IMR-90 (cell line): ENCODE measurements at regions not wholly inside any gene's neighbourhood (a gene's known extent, or its start where the extent isn't known, plus 50 kb on each side); places are given as distances from the start of the nearest gene placed in this dataset.

Experiments
- BHLHE40 ChIP-seq: fragments of 150-350 bp; IDR thresholded peaks from 2 replicates; pipeline ENCODE4 v1.6.1; 2016; ENCODE audit warnings: mild to moderate bottlenecking, low read depth, low read length
- CEBPB ChIP-seq: IDR thresholded peaks from 2 replicates; pipeline ENCODE4 v1.6.1; 2012; ENCODE audit warnings: low read depth, low read length, improper control_type of control experiment
- CHD1 ChIP-seq: IDR thresholded peaks from 2 replicates; pipeline ENCODE4 v1.6.1; 2012; ENCODE audit warnings: low read depth, low read length, improper control_type of control experiment
- FOS ChIP-seq: fragments of 150-350 bp; IDR thresholded peaks from 2 replicates; pipeline ENCODE4 v1.6.1; 2016; ENCODE audit warnings: low read depth, low read length
- MAFK ChIP-seq: IDR thresholded peaks from 2 replicates; pipeline ENCODE4 v1.6.1; 2012; ENCODE audit warnings: low read depth, low read length, improper control_type of control experiment
- MXI1 ChIP-seq: IDR thresholded peaks from 2 replicates; pipeline ENCODE4 v1.6.1; 2012; ENCODE audit warnings: low read depth, mild to moderate bottlenecking, low read length, moderate library complexity, borderline replicate concordance
- NFE2L2 ChIP-seq: fragments of 150-350 bp; IDR thresholded peaks from 2 replicates; pipeline ENCODE4 v1.6.1; 2016; ENCODE audit warnings: low read depth, mild to moderate bottlenecking, low read length
- POLR2A ChIP-seq: IDR thresholded peaks from 2 replicates; pipeline ENCODE4 v1.6.1; 2012; ENCODE audit warnings: mild to moderate bottlenecking, low read depth, low read length
- RAD21 ChIP-seq: IDR thresholded peaks from 2 replicates; pipeline ENCODE4 v1.6.1; 2012; ENCODE audit warnings: low read length, improper control_type of control experiment
- RCOR1 ChIP-seq: IDR thresholded peaks from 2 replicates; pipeline ENCODE4 v1.6.1; 2012; ENCODE audit warnings: mild to moderate bottlenecking, low read length, improper control_type of control experiment; ENCODE audit not compliant: insufficient replicate concordance
- USF2 ChIP-seq: fragments of 150-350 bp; IDR thresholded peaks from 2 replicates; pipeline ENCODE4 v1.6.1; 2017; ENCODE audit warnings: mild to moderate bottlenecking, antibody characterized with exemption, low read length, low read depth
- TF ChIP-seq, protein P1 (sequence below): conservative IDR thresholded peaks from 2 replicates; pipeline ENCODE4 v1.5.1; 2012; ENCODE audit warnings: mild to moderate bottlenecking, low read depth, low read length, improper control_type of control experiment

- TF ChIP-seq, protein P1, sequence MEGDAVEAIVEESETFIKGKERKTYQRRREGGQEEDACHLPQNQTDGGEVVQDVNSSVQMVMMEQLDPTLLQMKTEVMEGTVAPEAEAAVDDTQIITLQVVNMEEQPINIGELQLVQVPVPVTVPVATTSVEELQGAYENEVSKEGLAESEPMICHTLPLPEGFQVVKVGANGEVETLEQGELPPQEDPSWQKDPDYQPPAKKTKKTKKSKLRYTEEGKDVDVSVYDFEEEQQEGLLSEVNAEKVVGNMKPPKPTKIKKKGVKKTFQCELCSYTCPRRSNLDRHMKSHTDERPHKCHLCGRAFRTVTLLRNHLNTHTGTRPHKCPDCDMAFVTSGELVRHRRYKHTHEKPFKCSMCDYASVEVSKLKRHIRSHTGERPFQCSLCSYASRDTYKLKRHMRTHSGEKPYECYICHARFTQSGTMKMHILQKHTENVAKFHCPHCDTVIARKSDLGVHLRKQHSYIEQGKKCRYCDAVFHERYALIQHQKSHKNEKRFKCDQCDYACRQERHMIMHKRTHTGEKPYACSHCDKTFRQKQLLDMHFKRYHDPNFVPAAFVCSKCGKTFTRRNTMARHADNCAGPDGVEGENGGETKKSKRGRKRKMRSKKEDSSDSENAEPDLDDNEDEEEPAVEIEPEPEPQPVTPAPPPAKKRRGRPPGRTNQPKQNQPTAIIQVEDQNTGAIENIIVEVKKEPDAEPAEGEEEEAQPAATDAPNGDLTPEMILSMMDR: no peak
- TF ChIP-seq RAD21 (no peak), POLR2A (no peak), BHLHE40 (no peak), CEBPB (no peak), NFE2L2 (no peak), MXI1 (no peak), FOS (no peak), RCOR1 (no peak), USF2 (no peak), CHD1 (no peak), MAFK (no peak)
Observed at GRCh38 chr4:13857397-13857796, 229.9 kb upstream of the BOD1L1 start.
